ENCODE measurements at regions not wholly inside any gene's neighbourhood (a gene's known extent, or its start where the extent isn't known, plus 50 kb on each side); places are given as distances from the start of the nearest gene placed in this dataset.

DNA sequence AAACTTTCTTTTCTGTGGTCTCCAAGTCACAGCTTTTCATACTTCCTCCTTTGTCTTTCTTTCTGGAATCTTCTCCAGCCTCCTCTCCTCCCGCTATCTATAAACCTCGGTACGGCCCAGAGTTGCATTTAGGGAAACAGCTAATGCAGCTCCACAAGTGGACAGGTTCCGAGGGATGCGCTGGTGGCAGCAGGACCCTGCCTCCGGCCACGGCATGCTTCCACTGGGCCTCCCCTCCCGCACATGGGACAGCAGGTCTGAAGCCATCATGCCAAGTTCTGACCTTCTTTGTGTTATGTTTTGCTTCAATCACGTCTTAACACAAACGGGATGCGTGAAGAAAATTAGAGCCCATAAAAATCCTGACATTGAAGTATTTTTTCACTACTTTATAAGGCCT is 136.9 kb downstream of the IRX2 start:
- DNase-seq (ENCODE audit: low spot score) = no peak
- intact Hi-C loops (cut with DNase I) = no loop called here

DNA sequence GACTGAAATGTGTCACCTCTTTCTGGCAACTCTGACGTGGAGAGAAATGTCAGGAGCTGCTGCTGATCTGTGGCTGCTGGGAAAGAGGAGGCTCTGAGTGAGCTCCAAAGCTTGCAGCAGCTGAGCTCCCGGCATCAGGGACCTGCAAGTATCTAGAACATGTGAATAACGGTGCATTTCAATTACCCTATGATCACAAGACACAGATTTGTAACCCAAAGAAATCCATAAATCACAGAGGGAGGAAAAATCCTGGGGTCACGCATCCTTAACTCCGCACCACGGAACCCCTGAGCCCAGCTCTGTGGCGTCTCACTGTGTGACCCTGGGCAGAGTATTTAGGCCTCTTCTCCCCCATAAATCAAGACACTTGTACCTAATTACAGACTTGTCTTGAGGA is 139.8 kb downstream of the IRX2 start:
- intact Hi-C loops (cut with DNase I) = no loop called here
- no peak for DNase-seq (ENCODE audit: low spot score)

DNA sequence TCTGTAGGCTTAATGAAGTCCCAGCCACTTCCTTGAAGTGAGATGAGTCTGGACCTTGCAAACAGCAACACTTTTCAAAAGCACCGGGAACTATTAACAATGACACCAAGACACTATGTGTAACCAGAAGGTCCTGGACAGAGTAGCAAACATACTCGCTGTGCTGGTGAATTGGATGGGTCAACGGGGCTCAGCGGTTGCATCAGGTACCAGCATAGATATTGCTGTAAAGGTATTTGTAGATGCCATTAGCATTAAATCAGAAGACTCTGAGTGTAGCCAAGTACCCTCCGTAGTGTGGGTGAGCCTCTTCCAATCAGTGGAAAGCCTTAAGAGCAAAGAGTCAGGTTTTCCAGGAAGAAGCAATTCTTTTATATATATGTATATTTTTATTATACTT is 140.5 kb downstream of the IRX2 start:
- intact Hi-C loops (cut with DNase I) = no loop called here
- DNase-seq (ENCODE audit: low spot score) = no peak

DNA sequence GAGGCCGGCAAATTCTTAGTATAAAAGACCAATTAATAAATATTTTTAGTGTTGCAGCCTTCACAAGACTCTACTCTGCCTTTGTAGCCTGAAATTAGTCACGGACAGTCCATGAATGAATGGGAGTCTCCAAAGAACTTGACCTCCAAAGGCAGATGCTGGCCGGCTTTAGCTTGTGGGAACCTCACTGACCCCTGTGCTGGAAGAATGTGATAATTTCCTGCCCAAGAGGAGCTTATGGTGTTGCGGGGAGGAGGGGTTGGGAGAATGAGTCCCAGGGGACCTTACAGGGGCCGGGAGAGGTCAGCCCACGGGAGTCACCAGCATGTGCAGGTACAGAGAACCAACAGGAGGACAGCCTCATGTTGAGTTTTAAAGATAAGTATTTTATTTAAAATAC is 143.1 kb downstream of the IRX2 start:
- no peak for DNase-seq (ENCODE audit: low spot score)
- intact Hi-C loops (cut with DNase I) = no loop called here

DNA sequence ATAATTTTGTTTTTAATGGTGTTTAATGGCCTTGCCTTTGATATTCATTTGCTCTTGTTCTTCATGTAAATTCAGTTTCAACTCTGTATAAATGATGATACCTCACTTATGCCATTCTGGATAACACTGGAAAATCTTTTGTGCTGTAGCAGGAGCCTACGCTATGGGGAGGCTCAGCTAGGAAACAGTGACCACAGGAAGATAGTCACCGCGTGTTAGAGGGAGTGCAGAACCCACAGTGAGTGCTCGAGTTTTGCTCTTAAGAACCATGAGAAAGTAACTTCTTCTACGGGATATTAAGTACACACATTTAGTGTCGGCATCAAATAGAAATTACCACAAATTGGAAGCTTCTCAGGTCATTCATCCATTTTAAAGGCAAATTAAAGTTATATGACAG is 143.9 kb downstream of the IRX2 start:
- intact Hi-C loops (cut with DNase I) = no loop called here
- no peak for DNase-seq (ENCODE audit: low spot score)

DNA sequence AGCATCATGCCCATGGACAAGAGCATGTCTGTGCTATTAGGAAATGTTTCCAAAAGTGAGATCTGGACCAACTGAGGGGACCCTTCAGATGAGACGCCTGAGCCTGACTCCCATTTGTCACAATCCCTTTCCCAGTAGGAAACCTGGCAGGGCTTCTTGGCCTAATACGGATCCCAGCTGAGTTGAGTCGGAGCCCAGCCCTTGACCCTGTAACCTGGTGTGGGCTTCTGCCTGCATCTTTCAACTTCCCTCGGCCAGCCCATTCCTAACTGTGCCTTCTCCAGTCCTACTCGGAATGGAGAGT is 148.3 kb downstream of the IRX2 start:
- DNase-seq (ENCODE audit: low spot score) = no peak

DNA sequence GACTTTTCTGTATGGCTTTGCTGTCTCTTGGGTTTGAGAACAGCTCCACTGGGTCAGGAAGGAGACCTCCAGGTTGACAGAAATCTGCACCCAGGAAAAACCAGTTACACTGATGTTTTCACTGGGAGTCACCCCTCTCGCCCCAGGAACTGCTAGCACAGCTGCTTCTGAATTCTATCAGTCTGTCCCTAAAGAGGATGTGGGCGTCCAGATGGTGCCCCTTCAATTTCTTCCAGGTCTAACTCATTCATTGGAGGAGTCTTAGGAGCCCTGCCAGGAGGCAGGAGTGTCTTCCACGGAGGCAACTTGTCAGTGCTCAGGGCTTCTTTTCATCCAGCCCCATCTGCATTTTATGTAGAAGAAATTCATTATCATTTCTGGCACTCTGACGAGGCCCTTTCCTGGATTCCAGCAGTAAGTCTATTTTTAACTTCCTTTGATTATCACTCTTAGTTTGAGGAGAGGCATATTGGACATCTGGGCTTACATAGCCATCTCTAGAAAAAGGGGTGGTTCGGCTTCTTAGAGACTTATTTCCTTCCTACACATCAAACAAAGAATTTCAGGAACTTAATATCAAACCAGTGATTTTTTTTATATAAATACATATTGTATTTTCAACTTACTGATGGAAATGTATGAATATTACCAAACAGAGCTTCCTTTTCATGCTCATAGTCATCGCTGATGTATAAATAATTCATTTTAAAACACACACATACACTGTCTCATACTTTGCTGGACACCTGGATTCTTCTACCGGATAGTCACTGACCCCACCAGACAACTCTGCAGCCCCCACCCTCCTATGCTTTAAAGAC is 148.8 kb downstream of the IRX2 start:
- no peak for DNase-seq (ENCODE audit: low spot score)
- intact Hi-C loops (cut with DNase I) = no loop called here

More for the DNA sequence above, 148.3 kb downstream of the IRX2 start:
- intact Hi-C loops (cut with DNase I) = no loop called here

DNA sequence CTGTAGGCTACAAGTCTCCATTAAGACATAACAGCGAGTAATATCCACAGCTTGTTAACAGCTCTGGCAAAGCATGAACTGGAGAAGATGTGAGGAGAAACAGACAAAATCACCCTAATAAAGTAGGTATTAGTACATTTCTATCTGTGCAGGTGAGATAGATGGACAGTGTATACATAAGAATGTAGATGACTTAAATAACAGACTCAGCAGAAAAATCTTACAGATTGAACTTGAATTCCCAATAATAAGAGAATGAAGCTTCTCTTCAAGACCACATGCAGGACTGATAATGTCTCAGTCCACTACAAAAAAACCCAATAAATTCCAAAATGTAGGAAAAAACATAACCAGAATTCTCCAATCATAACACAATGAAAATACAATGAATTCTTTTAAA is 153.0 kb downstream of the IRX2 start:
- intact Hi-C loops (cut with DNase I) = no loop called here
- no peak for DNase-seq (ENCODE audit: low spot score)

DNA sequence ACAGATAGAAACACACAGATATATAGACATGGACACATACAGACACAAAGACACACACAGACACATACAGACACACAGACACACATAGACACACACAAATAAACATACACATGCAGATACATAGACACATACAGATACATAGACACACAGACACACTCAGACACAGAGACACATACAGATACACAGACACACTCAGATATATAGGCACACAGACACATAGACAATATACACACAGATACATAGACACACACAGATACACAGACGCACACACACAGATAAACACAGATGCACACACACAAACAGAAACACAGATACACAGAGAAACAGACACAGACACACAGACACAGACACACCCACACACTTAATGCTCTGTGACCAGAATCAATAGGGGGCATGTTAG is 156.8 kb downstream of the IRX2 start:
- DNase-seq (ENCODE audit: low spot score) = no peak
- intact Hi-C loops (cut with DNase I) = no loop called here

DNA sequence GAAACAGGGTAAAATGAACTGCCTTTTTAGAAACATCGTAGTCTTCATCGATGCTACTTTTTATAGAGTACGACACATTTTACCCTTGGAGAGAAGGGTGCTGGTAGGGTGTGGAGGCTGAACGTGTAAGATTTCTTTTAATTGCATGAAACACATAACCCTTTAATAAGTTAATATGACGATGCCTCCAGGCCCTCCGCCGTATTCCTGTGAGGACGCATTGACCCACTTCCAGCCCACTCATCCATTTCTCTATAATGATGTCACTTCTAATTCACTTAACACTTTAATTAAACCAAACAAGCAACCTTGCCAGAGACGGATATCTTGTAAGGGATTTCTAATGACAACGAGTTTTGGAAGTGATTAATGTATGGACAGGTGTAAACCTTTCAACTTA is 158.7 kb downstream of the IRX2 start:
- DNase-seq (ENCODE audit: low spot score) = no peak
- intact Hi-C loops (cut with DNase I) = no loop called here

DNA sequence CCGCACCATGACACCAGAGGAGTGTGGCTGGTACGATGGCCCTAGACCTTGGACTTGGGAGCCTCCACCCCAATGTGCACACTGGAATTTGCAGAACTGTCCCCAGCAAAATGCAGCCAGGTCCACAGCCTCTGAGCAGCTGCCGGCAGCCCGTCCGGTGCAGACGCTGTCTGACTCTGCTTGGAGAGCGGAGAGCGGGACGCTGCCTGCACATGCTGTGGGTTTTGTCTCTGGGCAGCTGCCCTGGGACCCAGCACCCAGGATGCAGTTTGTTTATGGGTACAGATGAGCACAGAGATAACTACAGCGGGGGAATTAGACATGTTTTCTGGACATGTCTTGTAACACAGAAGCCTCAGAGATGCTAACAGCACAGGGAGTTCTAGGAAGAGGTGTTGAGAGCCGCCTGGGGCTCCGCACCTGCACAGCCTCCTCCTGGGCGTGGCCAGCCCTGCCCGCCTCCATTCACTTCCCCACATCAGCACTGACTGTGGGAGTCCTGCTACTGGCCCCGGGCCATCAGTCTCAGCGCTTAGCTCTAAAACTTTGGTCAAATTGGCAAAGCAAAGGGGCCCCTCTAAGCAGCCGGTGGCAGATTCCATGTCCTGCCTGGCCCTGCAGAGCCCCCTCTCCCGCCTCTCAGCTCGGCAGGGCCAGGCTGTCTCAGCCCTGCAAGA is 159.6 kb downstream of the IRX2 start:
- intact Hi-C loops (cut with DNase I) = no loop called here
- DNase-seq (ENCODE audit: low spot score) = no peak

DNA sequence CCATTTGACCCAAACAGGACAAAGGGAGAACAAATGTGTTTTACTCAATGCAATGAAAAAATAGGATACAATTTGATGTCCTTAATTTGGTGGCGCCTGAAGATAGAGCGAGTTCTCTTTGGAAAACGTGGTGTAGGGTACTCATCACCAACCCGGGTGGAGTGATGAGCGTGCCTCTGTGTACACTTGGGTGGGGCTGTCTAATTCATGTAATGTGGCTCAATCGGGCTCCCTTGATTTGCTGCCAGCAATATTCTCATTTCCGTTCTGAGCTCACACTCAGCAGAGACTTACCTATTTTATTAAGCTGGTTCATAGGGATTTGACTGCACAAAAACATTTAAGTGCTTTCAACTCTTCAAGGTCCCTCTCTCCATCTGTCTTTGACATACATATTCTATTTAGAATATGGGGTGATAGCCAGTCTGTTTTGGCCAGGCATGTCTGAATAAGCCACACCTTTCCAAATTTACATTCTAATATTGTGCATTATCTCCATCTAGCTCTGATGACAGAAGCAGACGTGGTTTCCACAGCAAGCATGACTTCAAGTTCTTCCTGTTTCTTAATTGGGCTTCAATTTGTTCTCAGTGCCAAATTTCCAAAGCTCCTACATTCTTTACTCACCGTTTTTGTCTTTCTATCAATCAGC is 162.5 kb downstream of the IRX2 start:
- DNase-seq (ENCODE audit: low spot score) = no peak
- intact Hi-C loops (cut with DNase I) = no loop called here

DNA sequence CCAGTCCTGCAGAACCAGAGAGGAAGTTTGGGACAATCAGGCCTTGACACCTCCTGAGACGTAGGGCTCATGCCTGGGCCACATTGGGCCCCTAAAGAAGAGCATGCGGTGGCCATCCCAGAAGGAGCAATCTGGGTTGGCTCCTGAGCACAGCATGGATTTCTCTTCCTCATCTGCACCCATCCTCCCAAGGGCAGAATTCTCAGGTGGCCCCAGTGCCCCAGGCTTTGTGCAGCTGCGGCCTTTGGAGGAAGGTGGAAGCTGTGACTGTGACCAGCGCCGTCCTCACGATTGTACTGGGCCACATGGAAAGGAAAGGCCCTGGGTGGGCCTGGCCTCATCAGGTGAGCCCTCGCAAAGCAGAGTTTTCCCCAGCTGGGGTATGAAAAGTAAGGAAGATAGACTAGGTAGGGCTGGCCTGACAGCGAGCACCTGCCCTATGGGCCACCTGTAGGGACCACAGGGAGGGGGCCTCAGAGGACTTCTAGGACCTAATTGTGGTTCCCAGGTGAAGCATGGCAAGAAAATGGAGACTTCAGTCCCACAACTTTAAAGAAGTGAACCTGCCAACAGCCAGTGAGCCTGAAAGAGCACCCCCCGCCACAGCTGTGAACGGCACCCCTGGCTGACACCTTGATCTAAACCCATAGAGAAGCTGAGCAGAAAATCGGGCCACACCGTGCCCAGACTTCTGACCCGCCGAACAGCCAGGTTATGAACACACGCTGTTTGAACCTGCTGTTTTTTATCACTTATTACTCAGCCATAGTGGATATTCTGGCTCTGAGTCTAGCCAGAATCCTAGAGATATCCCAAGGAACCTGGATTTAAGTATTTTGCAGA is 164.1 kb downstream of the IRX2 start:
- no peak for DNase-seq (ENCODE audit: low spot score)
- intact Hi-C loops (cut with DNase I) = no loop called here

DNA sequence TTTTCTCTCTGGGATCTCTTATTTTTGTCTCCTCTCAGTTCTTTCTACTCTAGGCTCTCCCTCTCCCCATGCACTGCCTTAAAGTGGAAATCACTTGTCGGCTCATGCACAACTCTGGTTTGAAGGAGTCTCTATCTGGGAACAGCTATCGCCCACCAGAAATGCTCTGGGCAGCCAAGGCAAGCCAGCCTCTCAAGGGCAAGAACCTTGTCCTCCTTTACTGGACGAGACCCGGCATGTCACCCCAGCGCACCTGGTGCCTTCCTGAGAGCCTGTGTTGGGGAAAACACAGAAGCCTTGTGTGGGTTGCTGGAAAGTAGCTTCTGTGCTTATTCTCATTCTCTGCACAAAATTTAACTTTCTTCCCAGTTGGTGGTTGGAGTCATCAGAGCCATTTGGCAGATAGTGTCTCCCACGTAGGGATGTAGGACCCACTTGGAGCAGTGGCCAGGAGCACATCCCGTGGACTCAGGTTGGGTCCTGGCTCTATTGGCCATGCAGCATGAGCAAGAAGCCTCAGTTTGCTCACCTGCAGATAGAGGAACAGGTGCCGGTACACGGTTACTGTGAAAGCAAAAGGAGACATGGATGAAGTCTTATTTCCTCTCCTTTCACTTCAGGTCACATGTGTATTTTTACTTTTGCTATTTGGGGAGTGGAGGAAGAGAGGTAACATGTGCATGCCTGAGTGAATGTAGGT is 165.3 kb downstream of the IRX2 start:
- DNase-seq (ENCODE audit: low spot score) = no peak
- intact Hi-C loops (cut with DNase I) = no loop called here

DNA sequence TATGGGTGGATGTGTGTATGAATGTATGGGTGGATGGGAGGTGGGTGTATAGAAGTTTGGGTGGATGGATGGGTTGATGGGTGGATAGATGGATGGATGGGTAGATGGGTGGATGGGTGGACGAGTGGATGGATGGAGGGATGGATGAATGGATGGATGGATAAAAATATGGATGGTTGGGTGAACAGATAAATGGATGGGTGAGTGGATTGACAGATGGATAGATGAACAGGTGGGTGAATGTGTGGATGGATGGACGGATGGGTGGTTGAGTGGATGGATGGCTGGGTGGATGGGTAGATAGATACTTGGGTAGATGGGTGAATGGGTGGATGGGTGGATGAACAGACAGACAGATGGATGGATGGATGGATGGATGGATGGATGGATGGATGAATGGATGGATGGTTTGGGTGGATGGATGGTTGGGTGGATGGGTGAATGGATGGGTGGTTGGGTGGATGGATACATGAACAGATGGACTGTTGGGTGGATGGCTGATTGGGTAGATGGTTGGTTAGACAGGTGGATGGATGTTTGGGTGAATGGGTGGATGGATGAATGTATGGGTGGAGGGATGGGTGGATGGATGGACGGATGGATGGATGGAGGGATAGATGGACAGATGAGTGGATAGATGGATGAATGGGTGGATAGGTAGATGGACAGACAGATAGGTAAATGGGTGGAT is 166.8 kb downstream of the IRX2 start:
- intact Hi-C loops (cut with DNase I) = no loop called here
- no peak for DNase-seq (ENCODE audit: low spot score)

DNA sequence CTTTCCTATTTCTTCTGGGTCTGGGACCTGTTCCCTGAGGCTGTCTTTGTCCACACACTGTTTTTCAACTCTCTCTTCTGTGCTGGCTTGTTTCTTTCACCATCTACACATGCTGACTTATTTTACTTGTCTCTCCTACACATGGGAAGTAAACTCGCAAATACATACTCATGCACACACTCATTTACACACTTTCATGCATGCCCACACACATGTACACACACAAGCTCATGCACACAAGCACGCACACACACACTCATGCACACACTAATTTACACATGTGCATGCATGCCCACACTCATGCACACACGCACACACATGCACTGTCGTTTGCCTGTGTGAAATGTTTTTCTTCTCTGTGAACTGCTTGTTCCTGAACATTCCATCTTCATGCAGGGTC is 169.0 kb downstream of the IRX2 start:
- DNase-seq (ENCODE audit: low spot score) = no peak
- intact Hi-C loops (cut with DNase I) = no loop called here

DNA sequence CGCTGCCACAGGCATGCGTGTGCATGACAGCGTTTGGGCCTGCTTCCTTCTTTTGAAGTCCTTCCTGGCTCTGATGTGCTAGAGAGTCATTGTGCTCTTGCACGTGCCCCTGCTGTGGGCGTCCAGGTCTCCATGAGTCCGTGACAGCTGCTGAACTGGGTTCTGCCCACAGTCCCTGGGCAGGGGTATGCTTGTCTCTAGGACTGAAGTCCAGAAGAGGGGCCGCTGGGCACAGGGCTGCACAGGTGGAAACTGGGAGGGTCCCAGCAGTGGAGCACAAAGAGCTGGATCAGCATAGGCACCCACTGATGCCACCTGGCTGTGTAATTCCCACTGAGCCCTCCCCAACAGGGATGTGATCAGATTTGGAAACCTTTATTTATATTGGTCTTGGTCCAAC is 169.4 kb downstream of the IRX2 start:
- no peak for DNase-seq (ENCODE audit: low spot score)
- intact Hi-C loops (cut with DNase I) = no loop called here

DNA sequence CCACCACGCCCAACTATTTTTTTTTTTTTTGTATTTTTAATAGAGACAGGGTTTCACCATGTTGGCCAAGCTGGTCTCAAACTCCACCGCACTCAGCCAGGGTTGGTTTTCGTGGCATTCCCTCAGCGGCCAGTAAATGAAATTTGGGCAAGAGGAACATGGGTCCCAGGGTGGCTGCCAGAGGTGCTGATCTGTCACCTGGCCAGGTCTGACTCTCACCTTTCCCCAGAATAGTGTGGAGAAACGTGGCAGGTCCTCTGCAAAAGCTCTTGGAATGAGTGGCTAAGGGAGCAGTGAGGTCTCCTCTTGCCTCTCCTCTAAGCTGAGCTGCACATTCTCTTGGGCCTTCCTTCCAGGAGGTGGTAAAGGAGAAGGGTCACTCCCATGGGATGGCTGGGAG is 170.1 kb downstream of the IRX2 start:
- intact Hi-C loops (cut with DNase I) = no loop called here
- no peak for DNase-seq (ENCODE audit: low spot score)

DNA sequence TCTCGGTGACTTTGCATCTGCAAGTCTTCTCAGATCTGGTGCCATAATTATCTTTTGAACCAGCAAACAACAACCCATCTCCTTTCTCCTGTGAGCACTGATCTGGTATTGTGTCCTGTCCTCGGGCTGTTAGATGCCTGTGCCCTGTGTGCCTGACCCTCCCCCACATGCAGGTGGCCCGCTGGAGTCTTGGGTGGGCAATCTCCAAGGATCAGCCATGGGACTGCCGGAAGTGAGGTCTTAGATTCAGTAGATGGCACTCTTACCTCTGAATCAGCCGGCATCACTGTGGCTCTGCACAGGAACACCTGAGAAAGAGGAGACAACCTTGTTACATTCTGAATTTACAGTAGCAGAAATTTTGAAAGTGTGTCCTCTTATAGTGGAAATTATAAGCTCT is 172.4 kb downstream of the IRX2 start:
- no peak for DNase-seq (ENCODE audit: low spot score)
- intact Hi-C loops (cut with DNase I) = no loop called here
